GM12892 (cell line): ENCODE measurements at regions not wholly inside any gene's neighbourhood (a gene's known extent, or its start where the extent isn't known, plus 50 kb on each side); places are given as distances from the start of the nearest gene placed in this dataset.

Experiments
- POLR2A ChIP-seq: IDR thresholded peaks from 2 replicates; pipeline ENCODE4 v1.6.1; 2011; ENCODE audit warnings: low read depth, low read length, control low read depth
- POLR2AphosphoS5 ChIP-seq: IDR thresholded peaks from 2 replicates; pipeline ENCODE4 v1.6.1; 2011; ENCODE audit warnings: low read depth, low read length, control low read depth

GRCh38 chr4:110371016-110371770 lies 104.8 kb upstream of the ENPEP start:
- TF ChIP-seq POLR2A, result no peak
- no peak for TF ChIP-seq POLR2AphosphoS5
